K562 (cell line): ENCODE measurements at regions not wholly inside any gene's neighbourhood (a gene's known extent, or its start where the extent isn't known, plus 50 kb on each side); places are given as distances from the start of the nearest gene placed in this dataset.

Experiments used
- ELF1 ChIP-seq: fragments of 200-800 bp; sonication (Bioruptor generic); IDR thresholded peaks from 2 replicates; pipeline ENCODE4 v1.6.1; 2016; ENCODE audit warnings: missing genetic modification characterization, missing compliant biosample characterization
- ETV1 ChIP-seq: fragments of 450-650 bp; conservative IDR thresholded peaks from 2 replicates; pipeline ENCODE4 v1.6.1; 2016; ENCODE audit warnings: missing genetic modification characterization, control low read depth, low read depth, missing compliant biosample characterization
- IRF2 ChIP-seq: sonication (generic); formaldehyde crosslinking; IDR thresholded peaks from 2 replicates; pipeline ENCODE4 v1.8.1; 2022; ENCODE audit warnings: mild to moderate bottlenecking, missing genetic modification reagents
- NONO ChIP-seq, 2 experiments: fragments of 200-400 bp in 1 of 2; fragments of 450-650 bp in 1 of 2; formaldehyde crosslinking in 1 of 2; IDR thresholded peaks; 2 replicates each; pipeline ENCODE4 v1.6.1; 2017; ENCODE audit warnings: low read depth in 2 of 2, mild to moderate bottlenecking in 2 of 2, moderate library complexity in 2 of 2, low read length in 1 of 2
- SP2 ChIP-seq: IDR thresholded peaks from 2 replicates; pipeline ENCODE4 v1.6.1; 2011; ENCODE audit warnings: mild to moderate bottlenecking, low read depth, low read length, moderate library complexity; ENCODE audit not compliant: poor library complexity, severe bottlenecking; ENCODE audit errors: extremely low read depth
- ZFP91 ChIP-seq: sonication (generic); formaldehyde crosslinking; IDR thresholded peaks from 2 replicates; pipeline ENCODE4 v1.8.0; 2022; ENCODE audit warnings: mild to moderate bottlenecking, missing genetic modification reagents

GRCh38 chr14:83779266-83779665 is 1750.7 kb upstream of the FLRT2 start:
- no peak for TF ChIP-seq ELF1 (tag)
- TF ChIP-seq ETV1 (tag): no peak
- TF ChIP-seq ZFP91 (CRISPR knock-in tag): no peak
- no peak for TF ChIP-seq IRF2 (CRISPR knock-in tag)
- no peak for TF ChIP-seq NONO (IDR thresholded peaks at IDR 0.05; ENCODE audit: low read depth in 2 of 2, low read length in 1 of 2)
- no peak for TF ChIP-seq SP2
